ENCODE measurements at regions not wholly inside any gene's neighbourhood (a gene's known extent, or its start where the extent isn't known, plus 50 kb on each side); places are given as distances from the start of the nearest gene placed in this dataset.
A peak's percentile ranks its signal among the peaks of the same experiment; 100 is the strongest.
"Not testable (repeated sequence)": the region's sequence is repeated elsewhere in the genome, so short reads cannot be mapped to it uniquely, and the experiment has no call there.

DNA sequence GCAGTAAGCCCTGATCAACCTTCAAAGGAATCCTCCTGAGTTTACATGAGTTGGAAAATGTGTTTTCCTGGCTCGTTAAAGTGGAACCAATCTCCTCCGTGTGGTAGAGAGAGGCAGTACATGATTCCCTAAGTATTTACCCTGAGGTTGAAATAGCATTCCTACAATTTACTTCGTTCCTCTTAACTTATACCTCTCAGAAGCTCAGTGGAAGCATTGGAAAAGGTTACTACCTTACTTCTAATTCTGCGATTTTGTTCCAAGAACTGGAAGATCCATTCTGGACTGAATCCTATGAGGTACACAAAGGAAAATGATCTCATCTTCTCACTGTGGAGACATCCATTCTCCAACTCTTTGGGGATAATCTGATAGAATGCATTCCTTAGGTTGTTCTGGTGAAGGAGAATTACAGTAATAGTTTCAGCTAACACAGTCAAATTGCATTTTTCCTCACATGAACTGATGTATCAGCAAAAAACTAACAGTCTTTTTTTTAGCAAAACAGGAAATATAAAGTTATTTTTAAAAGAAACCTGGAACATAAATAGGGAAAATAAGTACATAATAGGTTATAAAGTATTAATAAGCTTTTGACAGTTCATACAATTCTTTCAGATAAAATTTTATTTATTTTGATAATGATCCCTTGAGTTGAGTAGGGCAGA lies 475.6 kb downstream of the PDZRN4 start:
- TF ChIP-seq, protein P1, sequence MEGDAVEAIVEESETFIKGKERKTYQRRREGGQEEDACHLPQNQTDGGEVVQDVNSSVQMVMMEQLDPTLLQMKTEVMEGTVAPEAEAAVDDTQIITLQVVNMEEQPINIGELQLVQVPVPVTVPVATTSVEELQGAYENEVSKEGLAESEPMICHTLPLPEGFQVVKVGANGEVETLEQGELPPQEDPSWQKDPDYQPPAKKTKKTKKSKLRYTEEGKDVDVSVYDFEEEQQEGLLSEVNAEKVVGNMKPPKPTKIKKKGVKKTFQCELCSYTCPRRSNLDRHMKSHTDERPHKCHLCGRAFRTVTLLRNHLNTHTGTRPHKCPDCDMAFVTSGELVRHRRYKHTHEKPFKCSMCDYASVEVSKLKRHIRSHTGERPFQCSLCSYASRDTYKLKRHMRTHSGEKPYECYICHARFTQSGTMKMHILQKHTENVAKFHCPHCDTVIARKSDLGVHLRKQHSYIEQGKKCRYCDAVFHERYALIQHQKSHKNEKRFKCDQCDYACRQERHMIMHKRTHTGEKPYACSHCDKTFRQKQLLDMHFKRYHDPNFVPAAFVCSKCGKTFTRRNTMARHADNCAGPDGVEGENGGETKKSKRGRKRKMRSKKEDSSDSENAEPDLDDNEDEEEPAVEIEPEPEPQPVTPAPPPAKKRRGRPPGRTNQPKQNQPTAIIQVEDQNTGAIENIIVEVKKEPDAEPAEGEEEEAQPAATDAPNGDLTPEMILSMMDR (IDR thresholded peaks at IDR 0.05; ENCODE audit: insufficient read depth, low read depth, low read length, missing control alignments) = peak; percentile 2
- H3K4me3 ChIP-seq (ENCODE audit: low read depth, low read length) = no peak overlapping the region
- no peak for DNase-seq (ENCODE audit: low read depth)

- no peak for DNase-seq (ENCODE audit: low read depth)
These were observed 473.1 kb downstream of the PDZRN4 start for GRCh38 chr12:41661141-41661765.

GRCh38 chr12:41656454-41656853 lies 468.3 kb downstream of the PDZRN4 start:
- no peak overlapping the region for H3K4me3 ChIP-seq (ENCODE audit: low read depth, low read length)
- DNase-seq (ENCODE audit: low read depth) = no peak
- TF ChIP-seq, protein P1 (IDR thresholded peaks at IDR 0.05; ENCODE audit: insufficient read depth, low read depth, low read length, missing control alignments) = no peak

More at GRCh38 chr12:41661141-41661765, 473.1 kb downstream of the PDZRN4 start:
- H3K4me3 ChIP-seq (ENCODE audit: low read depth, low read length) = no peak overlapping the region
- TF ChIP-seq, protein P1 (IDR thresholded peaks at IDR 0.05; ENCODE audit: insufficient read depth, low read depth, low read length, missing control alignments) = no peak

- H3K4me3 ChIP-seq (ENCODE audit: low read depth, low read length) = no peak overlapping the region
- no peak for DNase-seq (ENCODE audit: low read depth)
- TF ChIP-seq, protein P1 (IDR thresholded peaks at IDR 0.05; ENCODE audit: insufficient read depth, low read depth, low read length, missing control alignments) = no peak
These were observed 465.5 kb downstream of the PDZRN4 start for GRCh38 chr12:41653386-41654326.

GRCh38 chr12:41652981-41653380 lies 464.9 kb downstream of the PDZRN4 start:
- DNase-seq (ENCODE audit: low read depth) = no peak
- TF ChIP-seq, protein P1 (IDR thresholded peaks at IDR 0.05; ENCODE audit: insufficient read depth, low read depth, low read length, missing control alignments) = no peak
- no peak overlapping the region for H3K4me3 ChIP-seq (ENCODE audit: low read depth, low read length)

DNA sequence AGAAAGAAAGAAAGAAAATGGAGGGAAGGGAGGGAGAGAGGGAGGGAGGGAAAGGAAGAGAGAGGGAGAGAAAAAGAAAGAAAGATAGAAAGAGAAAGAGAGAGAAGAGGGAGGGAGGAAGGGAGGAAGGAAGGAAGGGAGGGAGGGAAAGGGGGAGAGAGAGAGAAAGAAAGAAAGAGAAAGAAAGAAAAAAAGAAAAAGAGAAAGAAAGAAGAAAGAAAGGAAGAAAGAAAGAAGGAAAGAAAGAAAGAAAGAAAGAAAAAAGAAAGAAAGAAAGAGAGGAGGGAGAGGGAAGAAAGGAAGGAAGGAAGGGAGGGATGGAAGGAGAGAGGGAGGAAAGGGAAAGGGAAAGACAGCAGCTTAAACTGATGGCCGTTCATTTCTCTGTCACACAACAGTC lies 457.5 kb downstream of the PDZRN4 start:
- DNase-seq (ENCODE audit: low read depth) = no peak
- TF ChIP-seq, protein P1 (IDR thresholded peaks at IDR 0.05; ENCODE audit: insufficient read depth, low read depth, low read length, missing control alignments) = no peak
- no peak overlapping the region for H3K4me3 ChIP-seq (ENCODE audit: low read depth, low read length)

GRCh38 chr12:41642808-41643207 lies 454.7 kb downstream of the PDZRN4 start:
- DNase-seq (ENCODE audit: low read depth); H3K4me3 ChIP-seq (ENCODE audit: low read depth, low read length): not testable (repeated sequence)
